ENCODE measurements at regions not wholly inside any gene's neighbourhood (a gene's known extent, or its start where the extent isn't known, plus 50 kb on each side); places are given as distances from the start of the nearest gene placed in this dataset.
A peak's percentile ranks its signal among the peaks of the same experiment; 100 is the strongest.

- no peak for DNase-seq
Measured at GRCh38 chr4:41883988-41884734, 51.1 kb upstream of the TMEM33 start.

- DNase-seq = peak in 5 of 14 donors; percentile 4 to 32 (median 25)
Measured at GRCh38 chr4:41882625-41883347, 52.4 kb upstream of the TMEM33 start.

- no peak for DNase-seq
Measured at GRCh38 chr4:41881981-41882624, 53.1 kb upstream of the TMEM33 start.

GRCh38 chr4:41880840-41881831 lies 54.1 kb upstream of the TMEM33 start:
- no peak for DNase-seq

DNA sequence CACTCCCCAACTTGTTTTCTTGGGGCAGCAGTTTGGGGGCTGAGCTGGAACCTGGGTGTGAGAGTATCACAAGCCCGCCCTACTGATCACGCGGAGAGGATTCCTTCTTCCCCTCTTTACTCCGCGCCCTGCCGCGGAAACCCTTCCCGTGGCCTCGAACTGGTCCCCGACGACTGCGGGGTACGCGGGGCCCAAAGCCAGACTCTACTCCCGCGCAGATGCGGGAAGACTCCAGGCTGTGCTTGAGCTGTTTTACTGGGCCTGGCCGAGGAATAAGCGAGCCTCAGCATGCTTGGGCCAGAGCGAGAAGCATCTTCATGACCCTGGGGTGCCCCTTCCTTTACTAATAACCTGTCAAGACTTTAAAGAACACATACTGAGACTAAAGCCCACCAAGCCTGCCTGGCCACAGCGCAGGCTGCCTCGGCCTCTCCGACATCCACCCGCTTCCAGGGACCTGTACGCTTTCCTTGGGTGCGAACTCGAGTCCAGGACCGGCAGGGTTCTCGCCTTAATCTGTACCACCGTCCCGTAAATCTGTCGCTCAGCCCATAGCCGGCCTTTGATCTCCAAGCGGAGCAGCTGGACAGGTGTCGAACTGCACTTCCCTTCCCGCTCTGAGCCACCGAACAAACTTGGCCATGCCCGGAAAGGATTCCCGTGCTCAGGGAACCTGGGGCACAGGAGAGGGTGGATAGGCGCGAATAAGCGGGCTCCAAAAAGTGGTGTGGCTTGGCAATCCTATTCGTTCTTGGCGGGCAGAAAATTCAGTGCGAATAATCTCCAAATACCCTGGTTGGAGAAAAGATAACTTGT lies 55.0 kb upstream of the TMEM33 start:
- DNase-seq = no peak

DNA sequence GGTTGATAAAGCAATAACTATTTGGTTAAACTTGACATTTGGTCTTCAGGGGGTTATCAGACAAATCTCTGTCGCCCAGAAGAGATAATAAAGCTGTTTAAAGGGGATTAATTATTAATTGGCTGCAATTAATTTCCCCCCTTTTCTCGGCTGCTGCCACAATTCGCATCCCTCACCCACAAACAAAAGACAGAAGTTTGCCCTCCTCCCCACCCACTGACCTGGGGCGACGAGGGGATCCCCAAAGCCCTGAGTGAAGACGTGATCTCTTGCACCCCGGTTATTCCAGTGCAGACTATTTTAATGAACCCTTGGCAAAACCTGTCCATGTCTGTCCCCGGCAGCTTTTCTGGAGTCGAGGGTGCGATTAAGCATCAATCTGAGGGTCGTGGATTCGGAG lies 55.7 kb upstream of the TMEM33 start:
- no peak for DNase-seq

GRCh38 chr4:41878991-41879491 lies 56.2 kb upstream of the TMEM33 start:
- DNase-seq = no peak

GRCh38 chr4:41878170-41878969 lies 56.9 kb upstream of the TMEM33 start:
- DNase-seq = no peak

DNA sequence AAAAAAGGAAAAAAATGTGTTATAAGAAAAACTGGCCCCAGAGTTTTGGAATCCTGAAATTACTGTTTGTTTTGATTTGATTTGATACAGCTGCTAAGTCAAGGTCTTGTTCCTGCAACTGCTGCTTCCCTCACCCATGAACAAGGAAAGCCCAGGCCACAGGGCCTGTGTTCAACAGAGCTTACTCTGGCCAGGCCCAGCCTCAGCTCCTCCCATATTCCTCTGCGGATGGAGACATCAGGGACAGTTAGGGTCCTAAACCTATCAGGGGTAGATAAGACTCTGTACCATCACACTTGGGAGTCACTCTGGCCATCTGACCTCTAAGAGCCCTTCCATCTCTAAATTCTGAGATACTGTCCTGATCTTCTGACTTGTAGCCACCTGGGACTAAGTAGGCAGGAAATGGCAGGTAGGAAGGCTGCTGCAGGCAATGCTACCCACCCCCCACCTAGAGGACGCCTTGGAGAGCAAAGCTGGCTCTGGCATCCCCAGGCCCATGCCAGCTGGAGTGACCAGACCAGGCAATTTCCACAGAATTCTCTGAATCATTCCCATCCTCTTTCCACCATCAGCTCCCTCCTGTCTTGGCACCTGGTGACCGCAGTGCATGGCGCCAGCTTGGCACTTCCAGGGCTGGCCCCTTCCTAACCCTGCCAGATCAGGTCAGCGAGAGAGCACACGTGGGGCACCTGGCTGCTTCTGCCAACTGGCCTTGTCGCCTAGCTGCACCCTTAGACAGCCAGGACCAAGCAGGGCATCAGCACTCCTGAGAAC lies 58.0 kb upstream of the TMEM33 start:
- DNase-seq = no peak

DNA sequence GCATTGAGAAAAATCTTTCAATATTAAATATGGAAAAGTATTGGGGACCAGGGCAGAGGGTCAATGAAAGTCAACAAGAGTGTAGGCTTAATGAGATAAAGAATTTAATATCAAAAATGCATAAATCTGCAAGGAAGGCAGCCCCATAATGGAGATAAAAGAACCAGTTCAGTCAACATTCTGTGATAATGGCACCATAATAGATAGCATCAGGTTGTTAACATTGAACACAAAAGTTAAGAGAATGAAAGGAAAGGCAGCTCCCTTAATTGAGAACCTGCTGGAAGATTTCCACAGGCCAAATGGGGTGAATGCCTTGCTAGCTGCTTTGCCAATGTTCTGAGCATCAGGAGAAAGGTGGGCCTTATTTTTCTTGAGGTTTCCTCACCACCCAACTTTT lies 60.4 kb upstream of the TMEM33 start:
- DNase-seq = no peak

- DNase-seq = no peak
Measured at GRCh38 chr4:41874398-41874797, 60.8 kb upstream of the TMEM33 start.

DNA sequence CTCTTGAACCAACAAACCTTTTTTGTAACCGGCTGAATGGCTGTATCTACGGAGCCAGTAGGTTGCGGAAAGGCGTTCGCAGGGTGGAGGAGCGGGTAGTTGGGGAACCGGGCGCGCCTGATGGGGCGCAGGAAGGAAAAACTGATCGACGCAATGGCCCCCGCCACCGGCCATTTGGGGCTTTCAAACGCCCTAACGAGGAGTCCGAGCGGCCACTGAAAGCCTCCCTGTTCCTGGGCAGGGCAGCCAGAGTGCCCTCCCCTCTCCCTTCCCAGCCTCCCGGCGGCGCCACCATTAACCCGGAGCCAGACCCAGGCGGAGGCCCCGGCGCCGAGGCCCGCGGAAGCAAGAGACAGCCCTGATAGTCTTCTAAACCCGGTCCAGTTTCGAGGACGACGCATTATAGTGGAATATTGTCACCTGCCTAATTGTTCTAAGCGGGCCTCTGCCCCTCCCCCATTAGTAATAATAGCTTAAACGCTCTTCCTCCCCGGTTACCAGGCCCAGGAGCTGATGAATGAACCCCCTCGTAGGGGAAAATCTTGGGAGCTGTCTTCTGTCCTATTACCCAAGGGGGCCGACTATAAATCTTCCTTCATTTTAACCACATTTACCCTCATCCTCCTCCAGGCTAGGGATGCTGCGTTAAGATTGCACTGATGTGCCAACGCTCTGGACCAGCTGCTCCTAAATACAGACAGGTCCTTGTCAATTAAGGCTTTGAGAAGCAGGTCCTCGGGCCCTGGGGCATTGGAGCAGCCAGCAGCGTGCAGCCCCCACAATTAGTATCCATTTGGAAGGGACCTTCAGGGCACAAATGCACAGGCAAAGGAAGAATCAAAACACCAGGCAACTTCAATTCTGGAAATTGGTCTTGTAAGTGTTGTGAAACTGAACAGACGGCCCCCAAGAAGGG lies 61.6 kb upstream of the TMEM33 start:
- no peak for DNase-seq

DNA sequence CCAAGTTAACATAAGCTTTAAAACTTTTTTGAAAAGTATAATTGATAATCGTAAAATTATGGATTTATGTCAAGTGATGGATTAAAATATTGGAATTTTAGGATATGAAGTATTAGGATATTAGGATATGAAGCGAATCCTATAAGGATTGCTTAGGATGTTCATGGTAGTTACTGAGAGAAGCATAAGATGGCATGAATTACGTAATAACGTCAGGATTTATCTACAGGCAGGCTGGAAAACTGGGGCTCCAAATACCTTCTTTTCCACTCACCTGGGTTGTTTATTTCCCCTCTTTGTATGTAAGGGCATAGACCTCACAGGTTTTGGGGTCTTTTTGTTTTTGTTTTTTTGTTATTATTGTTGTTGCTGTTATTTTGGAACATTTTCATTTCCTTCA lies 65.2 kb upstream of the TMEM33 start:
- no peak for DNase-seq

- no peak for DNase-seq
Measured at GRCh38 chr4:41866799-41867677, 68.2 kb upstream of the TMEM33 start.

DNA sequence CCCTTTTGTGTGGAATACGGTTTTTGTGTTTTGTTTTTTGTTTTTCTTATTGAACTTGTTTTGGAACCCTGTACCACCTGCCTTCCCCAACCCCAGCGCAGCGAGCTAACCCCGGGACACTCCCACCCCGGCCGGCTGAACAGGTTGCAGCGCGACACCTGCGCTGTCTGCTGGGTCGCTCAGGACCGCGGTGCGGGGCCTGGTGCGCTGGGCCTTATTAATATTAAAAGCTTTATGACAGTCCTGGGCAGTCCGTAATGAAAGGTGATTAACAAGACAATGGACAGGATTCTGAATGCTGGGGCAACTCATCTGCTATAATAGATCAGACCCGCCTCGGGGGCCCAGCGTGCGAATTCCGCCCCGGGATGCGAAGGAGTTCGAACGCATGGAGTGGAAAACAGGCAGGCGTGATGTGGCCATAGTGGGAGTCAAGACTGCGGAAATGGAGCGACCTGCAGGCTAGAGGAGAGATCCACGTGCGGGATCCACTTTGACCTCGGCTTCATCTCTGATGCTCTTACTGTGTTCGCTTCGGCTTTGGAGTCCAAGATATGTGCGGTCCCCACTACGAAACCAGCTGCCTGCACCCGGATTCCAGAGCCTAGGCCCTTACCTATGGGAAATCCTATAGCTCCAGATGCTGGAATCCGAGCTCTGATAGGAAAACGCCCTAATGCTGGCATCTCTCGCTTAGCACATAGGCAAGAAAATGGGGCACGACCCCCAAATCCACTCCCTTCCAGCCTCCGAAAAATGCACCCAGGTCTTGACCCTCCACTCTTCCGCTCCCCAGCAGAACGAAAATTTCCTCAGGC lies 69.0 kb upstream of the TMEM33 start:
- no peak for DNase-seq

- DNase-seq = no peak
Measured at GRCh38 chr4:41865306-41865980, 69.8 kb upstream of the TMEM33 start.

All from C1 segment of cervical spinal cord (tissue), 14 donors.